ENCODE measurements at regions not wholly inside any gene's neighbourhood (a gene's known extent, or its start where the extent isn't known, plus 50 kb on each side); places are given as distances from the start of the nearest gene placed in this dataset.

GRCh38 chrX:20463296-20464075 lies 196.8 kb upstream of the RPS6KA3 start:
- no peak for DNase-seq

- DNase-seq: peak; percentile 16
Observed at GRCh38 chrX:20461576-20461975, 194.9 kb upstream of the RPS6KA3 start.

GRCh38 chrX:20461002-20461401 lies 194.3 kb upstream of the RPS6KA3 start:
- no peak for DNase-seq

- no peak for DNase-seq
Observed at GRCh38 chrX:20459410-20460350, 193.0 kb upstream of the RPS6KA3 start.

- DNase-seq: no peak
Observed at GRCh38 chrX:20456971-20457370, 190.3 kb upstream of the RPS6KA3 start.

GRCh38 chrX:20455001-20455400 lies 188.3 kb upstream of the RPS6KA3 start:
- peak; percentile 23 for DNase-seq

GRCh38 chrX:20454117-20454516 lies 187.4 kb upstream of the RPS6KA3 start:
- peak; percentile 62 for DNase-seq

- no peak for DNase-seq
Observed at GRCh38 chrX:20452487-20452886, 185.8 kb upstream of the RPS6KA3 start.

- DNase-seq: no peak
Observed at GRCh38 chrX:20451929-20452328, 185.2 kb upstream of the RPS6KA3 start.

GRCh38 chrX:20445109-20445508 lies 178.4 kb upstream of the RPS6KA3 start:
- no peak for DNase-seq

GRCh38 chrX:20442597-20442996 lies 175.9 kb upstream of the RPS6KA3 start:
- peak; percentile 65 for DNase-seq

GRCh38 chrX:20441123-20441522 lies 174.4 kb upstream of the RPS6KA3 start:
- DNase-seq: no peak

GRCh38 chrX:20438871-20439526 lies 172.3 kb upstream of the RPS6KA3 start:
- no peak for DNase-seq

GRCh38 chrX:20437683-20438082 lies 171.0 kb upstream of the RPS6KA3 start:
- DNase-seq: no peak

GRCh38 chrX:20435913-20436312 lies 169.2 kb upstream of the RPS6KA3 start:
- no peak for DNase-seq

GRCh38 chrX:20434986-20435385 lies 168.3 kb upstream of the RPS6KA3 start:
- DNase-seq: no peak

- DNase-seq: peak; percentile 59
Observed at GRCh38 chrX:20433388-20433775, 166.7 kb upstream of the RPS6KA3 start.

- no peak for DNase-seq
Observed at GRCh38 chrX:20432746-20433387, 166.2 kb upstream of the RPS6KA3 start.

- peak; percentile 64 for DNase-seq
Observed at GRCh38 chrX:20432048-20432447, 165.3 kb upstream of the RPS6KA3 start.

GRCh38 chrX:20431486-20431885 lies 164.8 kb upstream of the RPS6KA3 start:
- no peak for DNase-seq

GRCh38 chrX:20427173-20427770 lies 160.6 kb upstream of the RPS6KA3 start:
- DNase-seq: no peak

- DNase-seq: no peak
Observed at GRCh38 chrX:20421697-20422096, 155.0 kb upstream of the RPS6KA3 start.

Data from EL (cell line).